Midbrain (tissue), 1 donor: ENCODE measurements at regions not wholly inside any gene's neighbourhood (a gene's known extent, or its start where the extent isn't known, plus 50 kb on each side); places are given as distances from the start of the nearest gene placed in this dataset.
"Not testable (repeated sequence)": the region's sequence is repeated elsewhere in the genome, so short reads cannot be mapped to it uniquely, and the experiment has no call there.

Experiments used
- DNase-seq: peaks from one replicate; lab custom pipeline; 2025; lab: John Stamatoyannopoulos, UW

DNA sequence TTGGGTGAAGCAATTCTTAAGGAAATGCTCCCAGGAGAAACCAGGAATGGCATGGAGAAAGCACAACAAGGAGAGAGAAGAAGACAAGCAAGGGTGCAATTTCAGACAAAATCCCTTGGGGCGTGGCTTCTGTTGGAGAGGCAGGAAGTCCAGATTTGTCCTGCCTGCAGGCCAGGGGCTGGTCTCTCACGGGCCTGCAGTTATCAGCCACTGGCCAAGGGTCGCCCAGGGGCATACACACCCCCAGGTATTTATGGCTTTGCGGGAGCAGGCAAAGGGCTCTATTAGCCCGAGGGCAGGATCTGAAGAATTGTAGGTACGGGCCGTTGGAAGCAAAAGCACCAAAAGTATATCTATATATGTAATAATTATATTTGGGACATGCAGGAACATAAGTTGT, 87.7 kb downstream of the IYD start:
- no peak for DNase-seq

DNA sequence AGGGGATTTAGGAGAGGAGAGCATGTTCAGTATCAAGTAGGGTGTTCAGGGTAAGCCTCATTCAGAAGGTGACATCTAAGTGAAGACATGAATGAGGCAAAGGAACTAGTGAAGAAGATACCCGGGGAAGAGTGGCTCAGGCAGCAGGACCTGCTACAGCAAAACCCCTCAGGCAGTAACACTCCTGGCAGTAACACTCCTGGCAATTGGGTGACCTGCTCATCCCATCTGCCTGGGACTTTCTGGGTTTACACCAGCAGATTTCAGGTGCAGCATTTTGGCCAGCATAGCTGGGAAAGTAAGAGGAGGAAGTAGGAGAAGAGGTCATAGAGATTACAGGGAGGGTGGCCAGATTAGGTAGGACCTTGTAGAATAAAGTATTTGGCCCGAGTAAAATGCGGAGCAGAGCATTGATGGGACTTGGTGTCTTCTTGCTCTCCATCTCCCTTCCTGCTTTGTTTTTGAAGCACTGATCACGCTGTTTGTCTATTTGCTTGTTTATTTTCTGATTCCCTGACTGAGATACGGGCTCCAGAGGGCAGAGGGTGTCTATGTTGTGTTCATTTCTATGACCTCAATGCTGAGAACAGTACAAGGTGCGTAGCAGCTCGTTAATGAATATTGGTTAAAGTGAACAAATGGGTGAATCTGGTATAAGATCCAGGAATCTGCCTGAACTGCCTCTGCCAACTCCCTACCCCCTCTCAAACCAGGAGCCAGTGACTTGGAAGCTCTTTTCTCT, 88.3 kb downstream of the IYD start:
- no peak for DNase-seq

GRCh38 chr6:150458579-150458978, 89.8 kb downstream of the IYD start:
- DNase-seq, result no peak

DNA sequence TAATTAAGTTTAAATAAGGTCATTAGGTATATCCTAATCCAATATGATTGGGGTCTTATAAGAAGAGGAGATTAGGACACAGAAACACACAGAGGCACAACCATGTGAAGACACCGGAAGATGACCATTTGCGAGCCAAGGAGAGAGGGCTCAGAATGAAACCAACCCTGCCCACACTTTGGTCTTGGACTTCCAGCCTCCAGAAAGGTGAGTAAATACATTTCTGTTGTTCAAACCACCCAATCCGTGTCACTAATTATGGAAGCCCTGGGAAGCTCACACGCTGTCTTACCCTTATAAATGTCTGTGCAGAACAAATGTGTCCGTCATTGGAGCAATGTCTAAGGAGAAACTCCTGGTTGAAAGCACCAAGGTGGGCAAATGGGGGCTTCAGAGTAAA, 95.0 kb downstream of the IYD start:
- DNase-seq, result no peak

DNA sequence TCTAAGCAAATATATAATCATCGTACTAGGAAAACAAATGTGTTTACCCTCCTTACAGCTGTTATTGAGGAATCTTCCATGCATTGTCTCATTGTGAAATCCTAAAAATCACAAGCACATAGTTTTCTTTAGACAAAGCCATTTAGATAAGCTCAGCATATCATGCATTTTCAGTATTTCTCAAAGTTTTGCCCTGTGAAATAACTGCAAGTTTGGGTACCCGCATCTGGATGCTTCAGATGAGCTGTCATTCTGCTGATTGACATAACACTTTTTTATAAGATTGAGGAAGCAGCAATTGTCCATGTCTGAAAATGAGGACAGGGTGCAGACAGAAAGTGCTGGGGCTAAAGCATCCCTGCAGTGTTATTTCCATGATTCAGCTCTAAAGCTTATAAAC, 96.2 kb downstream of the IYD start:
- DNase-seq, result no peak

GRCh38 chr6:150465610-150466009, 96.8 kb downstream of the IYD start:
- DNase-seq, result no peak

DNA sequence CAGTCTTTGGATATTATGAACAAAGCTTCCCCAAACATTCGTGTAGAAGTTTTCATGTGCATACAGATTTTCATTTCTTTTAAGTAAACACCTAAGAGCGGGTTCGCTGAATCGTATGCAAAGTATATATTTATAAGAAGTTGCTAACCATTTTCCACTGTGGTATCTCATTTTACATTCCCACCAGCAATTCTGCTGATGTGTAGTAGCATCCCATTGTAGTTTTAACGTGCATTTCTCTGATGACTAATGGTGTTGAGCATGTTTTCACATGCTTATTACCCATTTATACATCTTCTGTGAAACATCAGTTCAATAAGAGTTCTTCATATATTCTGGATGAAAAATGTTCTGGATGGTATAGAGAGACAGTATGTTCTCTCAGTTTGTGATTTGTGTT, 97.4 kb downstream of the IYD start:
- DNase-seq, result no peak

DNA sequence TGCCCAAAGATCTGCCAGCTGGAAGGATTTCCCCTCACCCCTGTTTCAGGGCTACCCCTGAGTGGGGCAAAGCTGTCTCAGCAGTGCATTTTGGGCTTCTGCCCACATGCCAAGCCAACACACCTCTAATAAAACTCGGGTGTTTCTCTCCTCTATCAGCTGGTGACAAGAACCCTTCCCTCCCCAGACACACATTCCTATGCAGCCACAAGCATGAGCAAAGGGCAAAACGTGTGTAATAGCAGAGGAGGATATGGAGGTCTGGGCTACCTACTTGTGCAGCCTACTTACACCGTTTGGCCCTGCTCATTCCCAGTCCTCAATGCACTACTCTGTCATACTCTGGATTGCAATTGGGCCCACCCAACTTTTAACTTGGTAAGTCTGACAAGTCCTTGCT, 101.3 kb downstream of the IYD start:
- no peak for DNase-seq

- no peak for DNase-seq
These were observed 102.3 kb downstream of the IYD start for GRCh38 chr6:150470960-150471665.

DNA sequence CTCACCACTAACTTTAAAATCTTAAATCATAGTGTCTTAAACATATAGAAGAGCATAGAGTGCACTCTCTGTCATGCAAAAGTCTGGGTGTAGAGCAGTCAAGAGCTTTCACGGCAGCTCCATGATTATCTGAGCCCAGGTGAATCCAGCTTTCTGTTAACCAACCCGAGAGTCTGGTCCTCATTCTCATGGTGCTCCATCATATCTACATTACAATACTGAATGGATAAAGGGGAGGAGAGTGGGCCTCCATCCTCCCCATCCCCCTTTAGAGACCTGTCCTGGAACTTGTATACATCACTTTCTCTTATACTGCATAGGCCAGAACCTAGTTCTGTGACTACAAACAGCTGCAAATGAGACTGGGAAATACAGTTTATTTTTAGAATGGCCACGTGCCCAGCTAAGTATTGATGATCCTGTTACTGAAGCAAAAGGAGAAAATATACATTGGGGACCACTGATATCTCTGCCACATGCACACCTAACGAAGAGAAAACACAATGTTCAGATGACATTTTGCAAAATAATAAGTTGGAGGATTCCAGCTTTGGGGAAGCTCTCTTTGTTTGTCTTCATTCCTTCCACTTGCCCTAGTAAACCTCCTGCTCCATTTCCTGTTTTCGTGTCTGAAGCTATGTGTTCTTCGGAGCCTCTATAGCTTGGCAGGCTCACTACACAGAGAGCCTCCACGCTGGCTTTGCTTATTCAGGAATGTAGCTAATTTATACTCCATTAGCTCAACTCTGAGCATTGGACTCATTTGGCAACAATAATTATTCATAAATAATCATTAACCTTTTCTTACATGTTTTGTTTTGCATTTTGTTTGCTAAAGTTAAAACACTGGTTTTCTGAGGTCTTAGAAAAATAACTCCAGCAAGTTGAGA, 110.1 kb downstream of the IYD start:
- DNase-seq, result no peak

- no peak for DNase-seq
These were observed 114.1 kb downstream of the IYD start for GRCh38 chr6:150482883-150483409.

GRCh38 chr6:150485161-150485958, 114.3 kb upstream of the PLEKHG1 start:
- no peak for DNase-seq

- DNase-seq, result no peak
These were observed 113.6 kb upstream of the PLEKHG1 start for GRCh38 chr6:150486048-150486447.

DNA sequence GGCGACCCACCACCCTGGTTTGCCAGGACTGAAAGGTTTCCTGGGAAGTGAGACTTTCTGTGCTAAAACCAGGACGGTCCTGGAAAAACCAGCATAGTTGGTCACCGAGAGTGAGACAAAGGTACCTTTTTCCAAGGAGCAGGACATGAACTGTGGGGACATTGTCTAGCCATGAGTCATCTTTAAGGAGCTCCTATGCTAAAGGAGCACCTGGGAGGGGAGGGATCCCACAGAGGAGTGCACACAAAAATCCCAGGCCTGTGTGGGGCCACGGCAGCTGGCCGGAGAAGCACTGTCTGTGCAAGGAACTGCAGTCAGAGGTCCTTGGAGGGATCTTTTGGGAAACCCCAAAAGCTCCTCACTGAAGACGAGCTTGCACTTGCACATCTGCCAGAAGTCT, 109.1 kb upstream of the PLEKHG1 start:
- DNase-seq, result no peak

DNA sequence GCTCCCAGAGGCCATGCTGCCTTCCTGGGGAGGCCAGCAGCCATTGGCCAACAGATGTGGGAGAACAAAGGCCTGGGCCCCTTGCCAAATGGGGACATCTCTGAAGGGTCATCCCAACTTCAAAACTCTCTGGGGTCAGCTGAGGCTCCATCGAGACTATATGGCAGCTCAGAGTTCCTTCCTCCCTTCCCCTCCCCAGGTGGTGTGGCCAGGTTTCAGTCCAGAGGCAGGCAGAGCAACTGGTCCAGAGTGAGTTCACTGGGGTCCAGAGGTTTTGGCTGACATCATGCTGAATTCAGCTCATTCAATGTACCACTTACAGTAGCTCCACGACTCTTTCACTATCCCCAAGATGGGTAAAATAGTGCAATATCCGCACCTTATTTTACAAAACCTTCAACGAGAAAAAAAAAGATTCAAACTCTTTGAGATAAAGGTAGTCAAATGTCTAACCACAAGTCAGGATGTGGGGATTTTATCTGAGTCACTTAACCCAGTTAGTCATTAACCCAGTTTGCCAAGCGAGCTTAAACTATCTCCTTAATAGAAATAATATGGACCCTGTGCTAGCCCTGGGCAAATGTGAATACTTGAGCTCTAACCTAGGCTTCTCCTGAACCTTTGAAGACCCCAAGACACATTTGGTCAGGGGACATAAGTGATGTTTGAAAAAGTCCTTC, 108.4 kb upstream of the PLEKHG1 start:
- DNase-seq, result no peak

DNA sequence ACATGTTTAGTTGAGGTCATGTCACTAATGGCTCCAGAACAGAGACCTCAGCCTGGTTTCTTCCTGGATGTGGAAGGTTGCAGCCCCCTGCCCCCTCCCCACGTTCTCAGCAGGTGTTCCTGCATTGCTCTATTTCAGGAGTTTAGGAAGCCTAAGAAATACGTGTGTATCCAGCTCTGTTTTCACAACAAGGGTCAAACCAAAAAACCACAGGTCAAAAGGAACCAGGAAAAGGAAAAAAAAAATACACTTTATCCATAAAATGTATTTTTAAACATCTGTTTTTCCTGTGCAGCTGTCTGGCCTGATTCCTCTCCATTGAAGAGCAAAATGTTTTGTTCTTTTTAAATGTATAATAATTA, 107.9 kb upstream of the PLEKHG1 start:
- no peak for DNase-seq

DNA sequence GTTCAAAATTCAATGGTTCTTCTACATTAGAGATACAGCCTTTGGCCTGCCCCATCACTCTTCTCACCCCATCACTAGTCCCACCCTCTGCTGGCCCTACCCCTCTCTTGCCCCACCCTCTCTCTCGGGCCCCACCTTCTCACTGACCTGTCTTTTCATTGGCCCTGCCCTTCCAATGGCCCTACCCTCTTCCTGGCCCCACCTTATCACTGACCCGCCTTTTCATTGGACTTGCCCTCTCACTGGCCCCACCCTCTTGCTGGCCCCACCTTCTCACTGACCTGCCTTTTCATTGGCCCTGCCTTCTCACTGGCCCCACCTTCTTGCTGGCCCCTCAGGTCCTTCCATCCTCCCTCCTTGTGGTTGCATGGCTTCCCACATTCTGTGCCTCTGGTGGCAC, 107.2 kb upstream of the PLEKHG1 start:
- no peak for DNase-seq

DNA sequence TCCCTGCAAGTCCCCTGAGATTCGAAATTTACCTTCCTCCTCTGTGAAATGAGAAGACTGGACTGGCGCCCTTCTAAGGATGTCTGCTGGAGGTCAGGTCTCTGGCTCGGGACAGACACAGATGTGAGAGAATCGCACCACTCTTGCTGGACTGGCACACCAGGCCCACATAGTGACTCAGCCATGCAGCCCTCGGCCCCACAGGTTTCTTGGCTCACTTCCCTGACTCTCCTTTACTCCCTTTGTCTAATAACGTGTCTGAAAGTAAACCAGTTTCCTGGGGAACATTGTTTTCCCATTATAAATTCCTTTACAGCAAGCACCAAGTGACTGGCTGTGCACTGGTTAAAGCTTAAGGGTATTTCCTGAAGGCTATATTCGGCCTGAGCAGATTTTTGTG, 106.7 kb upstream of the PLEKHG1 start:
- DNase-seq, result no peak

DNA sequence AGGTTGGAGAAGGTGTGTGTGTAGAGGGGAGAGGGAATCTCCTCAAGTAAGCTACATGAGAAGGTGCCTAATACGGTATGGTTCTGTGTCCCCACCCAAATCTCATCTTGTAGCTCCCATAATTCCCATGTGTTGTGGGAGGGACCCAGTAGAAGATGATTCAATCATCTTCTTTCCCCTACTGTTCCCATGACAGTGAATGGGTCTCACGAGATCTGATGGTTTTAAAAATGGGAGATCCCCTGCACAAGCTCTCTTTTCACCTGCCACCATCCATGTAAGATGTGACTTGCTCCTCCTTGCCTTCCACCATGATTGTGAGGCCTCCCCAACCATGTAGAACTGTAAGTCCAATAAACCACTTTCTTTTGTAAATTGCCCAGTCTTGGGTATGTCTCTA, 106.1 kb upstream of the PLEKHG1 start:
- not testable (repeated sequence) for DNase-seq

- no peak for DNase-seq
These were observed 105.4 kb upstream of the PLEKHG1 start for GRCh38 chr6:150494241-150494640.

DNA sequence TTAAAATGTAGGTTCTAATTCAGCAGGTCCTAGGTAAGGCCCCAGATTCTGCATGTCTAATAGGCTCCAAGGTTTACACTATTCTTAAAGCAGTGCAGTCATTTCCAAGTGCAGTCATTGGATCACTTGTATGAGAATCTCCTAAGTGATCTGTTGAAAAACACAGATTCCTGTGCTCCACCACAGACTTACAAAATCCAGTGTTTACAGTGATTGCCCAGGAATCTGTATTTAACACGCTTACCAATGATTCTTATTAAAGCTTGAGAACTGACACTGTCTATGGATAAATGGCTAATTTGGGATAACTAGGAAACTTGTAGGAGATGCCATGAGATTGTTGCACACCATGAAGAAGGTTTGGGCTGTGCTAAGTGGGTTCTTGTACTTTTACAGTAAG, 104.6 kb upstream of the PLEKHG1 start:
- no peak for DNase-seq
